Mucosa of descending colon (tissue), 3 donors: ENCODE measurements at regions not wholly inside any gene's neighbourhood (a gene's known extent, or its start where the extent isn't known, plus 50 kb on each side); places are given as distances from the start of the nearest gene placed in this dataset.

ENCODE experiments used
- ATAC-seq: fragments of 200-7000 bp; cut with Tn5 transposase; one replicate; pipeline ENCODE4 v1.9.1; 2020; ENCODE audit warnings: mild to moderate bottlenecking, moderate library complexity
- DNase-seq, 3 donors: peaks; one replicate each; pipeline ENCODE4 v3.0.0-alpha.2; 2020
- H3K36me3 ChIP-seq: fragments of 200-600 bp; one replicate; pipeline ENCODE4 v1.8.0; 2021; ENCODE audit warnings: low read depth, mild to moderate bottlenecking
- H3K4me1 ChIP-seq: fragments of 200-600 bp; one replicate; pipeline ENCODE4 v1.8.0; 2021; ENCODE audit warnings: low read depth, mild to moderate bottlenecking
- H3K4me3 ChIP-seq: fragments of 200-600 bp; one replicate; pipeline ENCODE4 v1.8.0; 2021; ENCODE audit warnings: mild to moderate bottlenecking
- H3K9me3 ChIP-seq: fragments of 200-600 bp; one replicate; pipeline ENCODE4 v1.8.0; 2021; ENCODE audit warnings: mild to moderate bottlenecking
- CTCF ChIP-seq: fragments of 200-600 bp; IDR thresholded peaks from one replicate; pipeline ENCODE4 v1.8.0; 2022; ENCODE audit warnings: antibody characterized with exemption, mild to moderate bottlenecking
- intact Hi-C, 2 donors: fragments of 100-400 bp; cut with DNase I in 1 of 2; cut with micrococcal nuclease in 1 of 2; formaldehyde crosslinking; loops; one replicate each; pipeline versions ENCODE4 v1.11.0 to v1.11.1; 2022; cut with DNase I, micrococcal nuclease
- donor health status: DM: no; HTN: no; CAD: no; lungs with moderate emphysema.
- donor health status: DM: no; HTN: no; CAD: no.
- donor health status: DM: no; HTN: yes; CAD: no.

- no peaks in the 10 kb centered on the region for H3K36me3 ChIP-seq
- H3K4me3 ChIP-seq: no peak overlapping the region
- intact Hi-C loops: no loop called here
- ATAC-seq: no peak
- H3K9me3 ChIP-seq: no peaks in the 10 kb centered on the region
- TF ChIP-seq CTCF: no peak
- H3K4me1 ChIP-seq: no peaks in the 10 kb centered on the region
- no peak for DNase-seq
Measured at GRCh38 chr1:212500983-212501382, 68.3 kb downstream of the NENF start.

DNA sequence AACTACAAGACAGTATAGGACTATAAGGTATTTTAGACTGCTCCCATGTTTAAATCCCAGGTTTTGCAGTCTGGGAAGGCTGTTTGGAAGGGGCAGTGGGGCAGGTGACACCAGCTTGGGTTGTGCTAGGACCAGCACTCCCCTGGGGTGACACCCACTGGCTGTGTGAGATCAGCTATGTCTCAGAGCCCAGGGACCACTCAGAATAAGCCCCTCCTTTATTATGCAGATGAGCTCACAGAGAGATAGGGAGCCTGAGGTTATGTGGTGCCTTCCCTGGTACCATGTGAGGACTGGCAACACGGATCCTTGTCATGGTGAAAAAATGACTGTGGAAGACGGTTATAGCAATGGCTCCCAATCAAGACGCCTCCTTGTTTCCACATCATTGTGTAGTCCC is 71.0 kb downstream of the NENF start:
- ATAC-seq (peak; percentile 14), DNase-seq (no peak)
- no peak for TF ChIP-seq CTCF
- H3K9me3 ChIP-seq: no peaks in the 10 kb centered on the region
- intact Hi-C loops: no loop called here
- H3K4me1 ChIP-seq: no peaks in the 10 kb centered on the region
- no peak overlapping the region for H3K4me3 ChIP-seq
- no peaks in the 10 kb centered on the region for H3K36me3 ChIP-seq

DNA sequence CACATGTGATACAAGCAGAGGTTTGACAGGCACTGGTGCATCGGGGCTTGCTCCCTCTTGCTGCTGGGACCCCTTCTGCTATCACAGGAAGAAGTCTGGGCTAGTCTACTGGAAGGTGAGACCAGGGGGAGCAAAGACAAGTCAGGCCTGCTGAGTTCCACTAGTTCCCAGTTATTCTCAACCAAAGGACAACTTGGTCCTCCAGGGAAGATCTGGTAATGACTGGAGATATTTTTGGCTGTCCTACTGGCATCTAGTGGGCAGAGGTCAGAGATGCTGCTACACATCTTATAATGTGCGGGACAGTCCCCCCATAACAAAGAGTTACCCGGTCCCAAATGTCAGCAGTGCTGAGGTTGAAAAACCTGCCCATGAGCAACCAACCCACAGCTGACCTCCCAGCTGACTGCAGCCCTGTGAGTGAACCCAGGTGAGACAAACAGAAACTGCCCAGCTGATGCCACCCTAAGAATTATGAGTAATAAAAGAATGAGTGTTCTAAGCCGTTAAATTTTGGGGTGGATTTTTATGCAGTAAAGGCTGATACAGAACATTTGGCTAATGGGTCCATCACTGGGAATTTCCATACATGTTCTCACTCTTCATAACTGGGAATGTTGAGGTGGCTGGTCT is 71.6 kb downstream of the NENF start:
- intact Hi-C loops: no loop called here
- no peaks in the 10 kb centered on the region for H3K36me3 ChIP-seq
- DNase-seq: no peak
- no peaks in the 10 kb centered on the region for H3K9me3 ChIP-seq
- no peaks in the 10 kb centered on the region for H3K4me1 ChIP-seq
- TF ChIP-seq CTCF: no peak
- H3K4me3 ChIP-seq: no peak overlapping the region
- ATAC-seq: no peak

GRCh38 chr1:212506666-212507065 is 73.9 kb downstream of the NENF start:
- TF ChIP-seq CTCF: no peak
- ATAC-seq: no peak
- no peaks in the 10 kb centered on the region for H3K9me3 ChIP-seq
- no peak overlapping the region for H3K4me3 ChIP-seq
- DNase-seq: no peak
- no peaks in the 10 kb centered on the region for H3K36me3 ChIP-seq
- intact Hi-C loops: no loop called here
- H3K4me1 ChIP-seq: no peaks in the 10 kb centered on the region

DNA sequence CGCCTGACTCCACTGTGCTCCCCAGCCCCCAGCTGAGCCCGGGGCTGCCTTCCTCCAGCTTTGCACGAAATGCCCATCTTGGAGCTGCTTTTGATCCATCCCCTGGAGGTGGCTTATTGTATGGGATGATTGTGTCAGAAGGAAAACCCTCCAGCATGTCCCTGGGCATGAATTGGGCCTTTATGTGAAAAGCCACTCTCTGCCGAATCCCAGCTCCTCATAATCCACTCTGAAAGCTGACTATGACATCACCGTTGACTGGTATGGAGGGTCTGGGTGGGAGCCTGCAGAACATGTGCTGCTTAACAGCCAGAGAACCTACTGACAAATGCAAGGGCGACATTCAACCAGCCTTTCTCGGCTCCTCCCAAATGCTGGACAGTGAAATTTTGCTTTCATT is 74.6 kb downstream of the NENF start:
- H3K4me3 ChIP-seq: no peak overlapping the region
- no peaks in the 10 kb centered on the region for H3K36me3 ChIP-seq
- no peak for ATAC-seq
- intact Hi-C loops: no loop called here
- H3K4me1 ChIP-seq: no peaks in the 10 kb centered on the region
- DNase-seq: no peak
- H3K9me3 ChIP-seq: no peaks in the 10 kb centered on the region
- no peak for TF ChIP-seq CTCF
